ENCODE measurements at regions not wholly inside any gene's neighbourhood (a gene's known extent, or its start where the extent isn't known, plus 50 kb on each side); places are given as distances from the start of the nearest gene placed in this dataset.
"Not testable (repeated sequence)": the region's sequence is repeated elsewhere in the genome, so short reads cannot be mapped to it uniquely, and the experiment has no call there.

DNA sequence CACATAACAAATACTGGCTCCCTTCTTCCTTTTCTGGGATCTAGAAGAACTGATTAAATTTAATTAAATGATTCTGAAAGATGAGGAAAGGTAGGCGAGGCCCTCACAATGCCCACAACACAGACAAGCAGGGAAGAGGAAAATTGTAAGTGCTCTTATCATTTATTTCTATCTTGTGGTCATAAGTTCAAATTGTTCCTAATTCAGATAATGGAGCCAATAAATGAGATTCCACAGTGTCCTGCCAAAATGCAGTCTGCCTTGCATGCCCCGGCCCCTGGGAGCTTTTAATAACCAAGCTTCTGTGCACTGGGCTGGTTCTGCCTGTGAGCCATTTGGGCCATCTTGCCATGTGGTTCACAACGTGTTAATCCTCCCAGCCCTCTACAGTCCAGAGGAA is 97.0 kb downstream of the CMC2 start:
- peaks cover 0 to 4% of the 10 kb centered on the region in 2 experiments; a peak in 1 of 4 replicates for H3K9me3 ChIP-seq (ENCODE audit: control insufficient read depth in 1 of 2, insufficient read depth in 1 of 2, low read depth in 1 of 2, low read length in 2 of 2)
- no peak overlapping the region for H3K9ac ChIP-seq (ENCODE audit: low read length)
- peaks cover 18% of the 10 kb centered on the region for H3K27me3 ChIP-seq (ENCODE audit: insufficient read depth, low read length)
- no peak overlapping the region for H3K27ac ChIP-seq (ENCODE audit: low read depth, low read length)
- no peak overlapping the region for H2AFZ ChIP-seq (ENCODE audit: low read depth, low read length, poor library complexity, severe bottlenecking)
- ATAC-seq (no peak), DNase-seq (ENCODE audit: low read depth, low spot score) (no peak)
- CTCF ChIA-PET, result interaction anchor here (0.6 kb wide), 1 partner anchor 296 kb away, joined by 3 read pairs; no protein-coding TSS in a partner anchor
- no peaks in the 10 kb centered on the region for H3K36me3 ChIP-seq (ENCODE audit: control insufficient read depth in 1 of 2, insufficient read depth in 2 of 2, low read length in 2 of 2)
- BruUV-seq (replicated peaks), result no TSS peak
- no peak overlapping the region for H3K4me2 ChIP-seq (ENCODE audit: low read length)
- no peaks in the 10 kb centered on the region for H4K20me1 ChIP-seq (ENCODE audit: insufficient read depth)
- H3K4me3 ChIP-seq (replicated peaks in 1 of 2; ENCODE audit: low read depth in 1 of 2, low read length in 2 of 2), result no peak overlapping the region
- intact Hi-C loops (cut with micrococcal nuclease), result no loop called here
- RAD21 ChIA-PET (ENCODE audit: low non-redundant PET in 1 of 2, low total read pairs in 2 of 2, uncharacterized antibody in 2 of 2, unreplicated experiment in 2 of 2), result no interaction called here
- H3K79me2 ChIP-seq (ENCODE audit: insufficient read depth, low read length), result no peaks in the 10 kb centered on the region
- TF ChIP-seq SP1 (IDR thresholded peaks at IDR 0.05; ENCODE audit: low read depth), result no peak
- no peak for TF ChIP-seq SRF (IDR thresholded peaks at IDR 0.05; ENCODE audit: low read depth)
- TF ChIP-seq FOSL1 (IDR thresholded peaks at IDR 0.05; ENCODE audit: low read depth), result no peak
- TF ChIP-seq, protein P1, sequence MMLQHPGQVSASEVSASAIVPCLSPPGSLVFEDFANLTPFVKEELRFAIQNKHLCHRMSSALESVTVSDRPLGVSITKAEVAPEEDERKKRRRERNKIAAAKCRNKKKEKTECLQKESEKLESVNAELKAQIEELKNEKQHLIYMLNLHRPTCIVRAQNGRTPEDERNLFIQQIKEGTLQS (IDR thresholded peaks at IDR 0.05), result no peak
- TF ChIP-seq, protein P2, sequence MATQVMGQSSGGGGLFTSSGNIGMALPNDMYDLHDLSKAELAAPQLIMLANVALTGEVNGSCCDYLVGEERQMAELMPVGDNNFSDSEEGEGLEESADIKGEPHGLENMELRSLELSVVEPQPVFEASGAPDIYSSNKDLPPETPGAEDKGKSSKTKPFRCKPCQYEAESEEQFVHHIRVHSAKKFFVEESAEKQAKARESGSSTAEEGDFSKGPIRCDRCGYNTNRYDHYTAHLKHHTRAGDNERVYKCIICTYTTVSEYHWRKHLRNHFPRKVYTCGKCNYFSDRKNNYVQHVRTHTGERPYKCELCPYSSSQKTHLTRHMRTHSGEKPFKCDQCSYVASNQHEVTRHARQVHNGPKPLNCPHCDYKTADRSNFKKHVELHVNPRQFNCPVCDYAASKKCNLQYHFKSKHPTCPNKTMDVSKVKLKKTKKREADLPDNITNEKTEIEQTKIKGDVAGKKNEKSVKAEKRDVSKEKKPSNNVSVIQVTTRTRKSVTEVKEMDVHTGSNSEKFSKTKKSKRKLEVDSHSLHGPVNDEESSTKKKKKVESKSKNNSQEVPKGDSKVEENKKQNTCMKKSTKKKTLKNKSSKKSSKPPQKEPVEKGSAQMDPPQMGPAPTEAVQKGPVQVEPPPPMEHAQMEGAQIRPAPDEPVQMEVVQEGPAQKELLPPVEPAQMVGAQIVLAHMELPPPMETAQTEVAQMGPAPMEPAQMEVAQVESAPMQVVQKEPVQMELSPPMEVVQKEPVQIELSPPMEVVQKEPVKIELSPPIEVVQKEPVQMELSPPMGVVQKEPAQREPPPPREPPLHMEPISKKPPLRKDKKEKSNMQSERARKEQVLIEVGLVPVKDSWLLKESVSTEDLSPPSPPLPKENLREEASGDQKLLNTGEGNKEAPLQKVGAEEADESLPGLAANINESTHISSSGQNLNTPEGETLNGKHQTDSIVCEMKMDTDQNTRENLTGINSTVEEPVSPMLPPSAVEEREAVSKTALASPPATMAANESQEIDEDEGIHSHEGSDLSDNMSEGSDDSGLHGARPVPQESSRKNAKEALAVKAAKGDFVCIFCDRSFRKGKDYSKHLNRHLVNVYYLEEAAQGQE (IDR thresholded peaks at IDR 0.05; ENCODE audit: low read depth), result no peak
- no peak for TF ChIP-seq SIN3A (IDR thresholded peaks at IDR 0.05; ENCODE audit: low read depth)
- TF ChIP-seq ZFX (IDR thresholded peaks at IDR 0.05), result no peak
- no peak for TF ChIP-seq EZH2phosphoT487 (IDR thresholded peaks at IDR 0.05; ENCODE audit: borderline replicate concordance)
- TF ChIP-seq EZH2 (IDR thresholded peaks at IDR 0.05), result no peak
- TF ChIP-seq, protein P3, sequence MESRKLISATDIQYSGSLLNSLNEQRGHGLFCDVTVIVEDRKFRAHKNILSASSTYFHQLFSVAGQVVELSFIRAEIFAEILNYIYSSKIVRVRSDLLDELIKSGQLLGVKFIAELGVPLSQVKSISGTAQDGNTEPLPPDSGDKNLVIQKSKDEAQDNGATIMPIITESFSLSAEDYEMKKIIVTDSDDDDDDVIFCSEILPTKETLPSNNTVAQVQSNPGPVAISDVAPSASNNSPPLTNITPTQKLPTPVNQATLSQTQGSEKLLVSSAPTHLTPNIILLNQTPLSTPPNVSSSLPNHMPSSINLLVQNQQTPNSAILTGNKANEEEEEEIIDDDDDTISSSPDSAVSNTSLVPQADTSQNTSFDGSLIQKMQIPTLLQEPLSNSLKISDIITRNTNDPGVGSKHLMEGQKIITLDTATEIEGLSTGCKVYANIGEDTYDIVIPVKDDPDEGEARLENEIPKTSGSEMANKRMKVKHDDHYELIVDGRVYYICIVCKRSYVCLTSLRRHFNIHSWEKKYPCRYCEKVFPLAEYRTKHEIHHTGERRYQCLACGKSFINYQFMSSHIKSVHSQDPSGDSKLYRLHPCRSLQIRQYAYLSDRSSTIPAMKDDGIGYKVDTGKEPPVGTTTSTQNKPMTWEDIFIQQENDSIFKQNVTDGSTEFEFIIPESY (IDR thresholded peaks at IDR 0.05; ENCODE audit: extremely low read depth, insufficient replicate concordance, low read length), result no peak
- TF ChIP-seq CEBPB (IDR thresholded peaks at IDR 0.05; ENCODE audit: low read depth), result no peak
- TF ChIP-seq, protein P4, sequence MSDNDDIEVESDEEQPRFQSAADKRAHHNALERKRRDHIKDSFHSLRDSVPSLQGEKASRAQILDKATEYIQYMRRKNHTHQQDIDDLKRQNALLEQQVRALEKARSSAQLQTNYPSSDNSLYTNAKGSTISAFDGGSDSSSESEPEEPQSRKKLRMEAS (IDR thresholded peaks at IDR 0.05), result no peak
- H3K9me2 ChIP-seq (ENCODE audit: insufficient read depth), result no peaks in the 10 kb centered on the region
- POLR2A ChIA-PET, result no interaction called here
- H3K4me1 ChIP-seq (ENCODE audit: control insufficient read depth in 1 of 2, insufficient read depth in 2 of 2, low read length in 2 of 2), result no peaks in the 10 kb centered on the region

DNA sequence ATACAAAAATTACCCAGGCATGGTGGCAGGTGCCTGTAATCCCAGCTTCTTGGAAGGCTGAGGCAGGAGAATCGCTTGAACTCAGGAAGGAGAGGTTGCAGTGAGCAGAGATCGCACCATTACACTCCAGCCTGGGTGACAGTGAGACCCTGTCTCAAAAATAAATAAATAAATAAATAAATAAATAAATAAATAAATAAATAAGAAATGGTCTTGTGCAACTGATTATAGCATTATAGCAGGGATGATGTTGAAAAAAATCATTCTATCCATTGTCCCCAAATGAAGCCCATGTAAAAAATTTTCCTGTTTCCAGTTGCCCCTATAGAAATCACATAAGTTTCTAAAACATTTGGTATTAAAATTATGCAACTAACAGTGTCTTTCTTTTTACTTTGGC is 100.5 kb downstream of the CMC2 start:
- intact Hi-C loops (cut with micrococcal nuclease); H2AFZ ChIP-seq (ENCODE audit: low read depth, low read length, poor library complexity, severe bottlenecking); BruUV-seq (replicated peaks); H3K4me1 ChIP-seq (ENCODE audit: control insufficient read depth in 1 of 2, insufficient read depth in 2 of 2, low read length in 2 of 2); H3K79me2 ChIP-seq (ENCODE audit: insufficient read depth, low read length); H3K36me3 ChIP-seq (ENCODE audit: control insufficient read depth in 1 of 2, insufficient read depth in 2 of 2, low read length in 2 of 2); H3K4me3 ChIP-seq (replicated peaks in 1 of 2; ENCODE audit: low read depth in 1 of 2, low read length in 2 of 2); H3K4me2 ChIP-seq (ENCODE audit: low read length); H4K20me1 ChIP-seq (ENCODE audit: insufficient read depth); RAD21 ChIA-PET (ENCODE audit: low non-redundant PET in 1 of 2, low total read pairs in 2 of 2, uncharacterized antibody in 2 of 2, unreplicated experiment in 2 of 2); H3K9ac ChIP-seq (ENCODE audit: low read length); DNase-seq (ENCODE audit: low read depth, low spot score); POLR2A ChIA-PET; H3K9me3 ChIP-seq (ENCODE audit: control insufficient read depth in 1 of 2, insufficient read depth in 1 of 2, low read depth in 1 of 2, low read length in 2 of 2); H3K27ac ChIP-seq (ENCODE audit: low read depth, low read length); ATAC-seq; H3K9me2 ChIP-seq (ENCODE audit: insufficient read depth); CTCF ChIA-PET: not testable (repeated sequence)
- H3K27me3 ChIP-seq (ENCODE audit: insufficient read depth, low read length), result peaks cover 18% of the 10 kb centered on the region

All from HCT116 (cell line).